Tongue (tissue), 1 donor: ENCODE measurements at regions not wholly inside any gene's neighbourhood (a gene's known extent, or its start where the extent isn't known, plus 50 kb on each side); places are given as distances from the start of the nearest gene placed in this dataset.

Source experiments
- DNase-seq: peaks from one replicate; pipeline ENCODE4 v3.0.0-alpha.2; 2015

GRCh38 chr1:195065437-195065836 is 1542.8 kb downstream of the KCNT2 start:
- no peak for DNase-seq

GRCh38 chr1:195064358-195064757 is 1543.9 kb downstream of the KCNT2 start:
- no peak for DNase-seq

- DNase-seq: no peak
Observed at GRCh38 chr1:195054217-195054687, 1554.0 kb downstream of the KCNT2 start.

GRCh38 chr1:195053478-195053877 is 1554.8 kb downstream of the KCNT2 start:
- DNase-seq: no peak

DNA sequence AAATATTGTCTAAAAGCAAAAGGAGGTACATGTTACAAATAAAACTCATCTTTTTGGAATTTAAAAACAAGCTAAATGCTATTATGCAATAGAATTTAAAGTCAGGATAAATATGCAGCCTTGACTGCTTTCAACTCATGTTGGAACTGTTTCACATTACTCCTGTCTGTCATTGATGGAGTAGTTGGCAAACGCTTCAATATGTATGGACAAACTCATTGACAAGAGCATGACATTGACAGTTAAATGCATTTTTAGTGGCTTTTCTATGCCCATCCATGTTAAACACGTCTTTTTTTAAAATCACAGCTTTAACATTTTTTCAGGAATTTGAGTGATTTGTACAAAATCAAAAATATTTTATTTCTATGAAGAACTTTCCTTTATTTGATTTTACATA is 1560.5 kb downstream of the KCNT2 start:
- DNase-seq: no peak

GRCh38 chr1:195045072-195045471 is 1563.2 kb downstream of the KCNT2 start:
- DNase-seq: no peak

GRCh38 chr1:195030793-195031192 is 1577.4 kb downstream of the KCNT2 start:
- no peak for DNase-seq

GRCh38 chr1:195026792-195027191 is 1581.4 kb downstream of the KCNT2 start:
- no peak for DNase-seq

DNA sequence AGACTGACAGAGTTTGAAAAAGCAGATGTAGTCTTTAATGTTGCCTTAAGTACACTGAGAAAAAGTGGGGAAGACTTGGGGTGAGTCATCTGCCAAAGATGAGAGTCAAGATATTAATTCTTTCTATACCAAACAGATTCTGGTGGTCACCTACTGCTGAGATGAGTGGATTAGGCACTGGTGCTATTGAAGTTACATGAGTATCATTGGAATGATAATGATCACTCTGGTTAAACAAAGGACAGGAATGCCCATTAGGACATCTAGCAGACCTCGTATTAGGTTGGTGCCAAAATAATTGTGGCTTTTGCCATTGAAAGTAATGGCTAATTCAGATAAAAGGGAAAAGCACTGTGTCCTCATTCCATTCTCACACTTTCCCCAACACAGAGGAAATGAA is 1588.9 kb downstream of the KCNT2 start:
- DNase-seq: no peak

- DNase-seq: no peak
Observed at GRCh38 chr1:195012995-195013394, 1595.2 kb downstream of the KCNT2 start.

GRCh38 chr1:195005338-195005737 is 1602.9 kb downstream of the KCNT2 start:
- DNase-seq: no peak

DNA sequence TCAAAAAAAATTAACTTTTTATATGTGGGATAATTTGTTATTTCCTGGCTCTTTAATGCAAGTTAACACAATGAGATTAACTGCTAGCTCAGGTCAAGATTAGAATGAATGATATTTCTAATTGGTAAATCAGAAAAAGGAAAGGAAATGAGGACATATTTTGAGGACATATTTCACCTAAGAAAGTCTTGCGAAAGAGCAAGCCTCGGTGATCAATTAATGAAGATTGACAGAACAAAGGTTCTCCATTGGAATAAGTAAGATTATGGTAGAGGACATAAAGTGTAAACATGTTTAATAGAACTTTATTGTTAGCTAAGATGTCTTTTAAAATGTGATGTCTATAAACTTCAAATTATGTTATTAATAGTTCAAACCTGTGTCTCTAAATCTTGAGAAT is 1617.8 kb downstream of the KCNT2 start:
- no peak for DNase-seq

- DNase-seq: no peak
Observed at GRCh38 chr1:194975913-194976312, 1632.3 kb downstream of the KCNT2 start.

DNA sequence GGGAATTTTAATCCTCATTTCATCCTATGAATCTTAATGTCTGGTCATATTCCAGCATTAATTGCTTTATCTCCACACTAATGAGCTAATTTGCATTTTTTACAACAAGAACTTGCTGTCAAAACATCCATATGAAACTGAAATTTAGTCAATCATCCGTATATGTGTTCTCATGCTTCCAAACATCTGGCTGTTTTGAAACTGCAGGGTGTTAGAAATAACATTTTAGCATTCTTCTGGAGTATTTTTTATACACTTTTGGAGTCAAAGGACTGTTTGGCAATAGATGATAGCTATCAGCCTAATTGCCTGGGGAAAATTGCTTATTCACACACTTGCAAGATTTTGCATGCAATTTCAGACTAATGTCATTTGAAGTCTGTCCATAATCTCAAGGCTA is 1639.3 kb downstream of the KCNT2 start:
- no peak for DNase-seq

DNA sequence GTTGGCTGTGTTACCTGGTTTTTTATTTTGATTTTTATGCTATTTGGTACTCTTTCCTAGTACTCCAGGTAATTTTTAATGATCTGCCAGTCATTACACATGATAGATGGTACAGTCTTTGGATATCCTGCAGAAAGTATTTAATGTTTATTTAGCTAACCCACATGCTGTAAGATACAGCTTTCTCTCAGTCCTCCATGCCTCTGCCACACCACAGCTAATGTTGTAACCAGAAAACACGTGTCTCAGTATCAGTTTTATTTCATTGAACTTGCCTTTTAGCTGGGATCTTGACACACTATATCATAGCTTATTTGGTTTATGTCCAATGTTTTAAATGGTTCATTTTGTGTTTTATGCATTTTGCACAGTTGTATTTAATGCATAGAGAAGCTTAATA is 1648.4 kb downstream of the KCNT2 start:
- DNase-seq: no peak

DNA sequence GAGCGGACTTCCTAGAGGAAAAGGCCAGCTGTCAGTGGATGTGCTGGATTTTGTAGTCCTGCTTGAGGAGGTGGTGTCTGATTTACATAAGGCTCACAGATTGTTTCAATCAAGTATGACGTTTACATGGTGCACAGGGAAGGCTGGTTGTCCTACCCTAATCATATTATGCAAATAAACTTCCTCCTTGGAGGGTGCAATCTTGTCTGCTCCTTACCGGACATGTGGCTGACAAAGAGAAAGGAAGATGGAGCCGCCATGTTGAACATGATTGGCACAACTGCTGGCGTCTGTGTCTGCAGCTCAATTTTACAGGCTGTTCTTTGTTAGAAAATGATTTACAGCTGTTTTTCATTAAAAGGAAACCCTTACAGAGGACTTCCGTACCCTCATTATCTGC is 1656.1 kb downstream of the KCNT2 start:
- DNase-seq: no peak

GRCh38 chr1:194950584-194950983 is 1657.7 kb downstream of the KCNT2 start:
- no peak for DNase-seq

DNA sequence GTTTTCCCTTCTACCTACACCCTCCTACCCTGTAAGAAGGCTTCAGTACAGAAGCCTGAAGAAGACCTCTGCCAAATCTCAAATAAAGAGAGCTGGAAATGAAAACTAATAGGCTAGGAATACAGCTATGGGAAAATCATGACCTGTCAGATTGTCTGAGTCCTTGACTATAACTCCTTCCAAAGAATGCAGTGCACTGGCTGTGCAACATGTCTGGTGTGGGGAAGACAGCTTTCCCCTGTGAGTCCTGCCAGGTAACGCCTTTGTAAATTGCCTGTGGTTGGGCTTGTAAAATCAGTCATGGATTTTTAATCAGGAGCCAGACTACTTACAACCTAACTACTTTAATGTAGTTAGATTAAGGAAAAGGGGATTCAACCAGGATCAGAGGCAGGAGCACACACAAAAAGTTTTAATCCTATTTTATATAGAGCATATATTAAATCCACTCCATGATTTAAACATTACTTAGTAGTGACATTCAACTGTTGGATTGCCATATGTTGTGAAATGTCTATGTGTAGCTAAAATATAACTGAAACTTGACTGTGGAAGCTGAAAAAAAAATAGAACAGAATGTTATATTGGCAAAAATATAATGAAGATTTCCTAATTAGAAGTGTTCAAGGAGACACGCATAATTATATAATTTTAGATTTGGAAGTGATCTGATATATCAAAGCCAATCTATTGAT is 1667.8 kb downstream of the KCNT2 start:
- no peak for DNase-seq

DNA sequence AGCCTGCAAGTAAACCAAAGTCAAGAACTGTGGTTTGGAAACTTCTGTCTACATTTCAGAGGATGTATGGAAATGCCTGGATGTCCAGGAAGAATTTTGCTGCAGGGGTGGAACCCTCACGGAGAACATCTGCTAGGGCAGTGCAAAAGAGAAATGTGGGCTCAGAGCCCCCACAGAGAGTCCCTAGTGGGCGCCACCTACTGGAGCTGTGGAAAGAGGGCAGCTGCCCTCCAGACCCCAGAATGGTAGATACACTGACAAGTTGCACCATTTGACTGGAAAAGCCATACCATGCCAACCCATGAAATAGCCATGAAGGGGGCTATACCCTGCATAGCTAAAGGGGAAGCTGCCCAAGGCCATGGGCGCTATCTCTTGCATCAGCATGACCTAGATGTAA is 1672.4 kb downstream of the KCNT2 start:
- DNase-seq: no peak

DNA sequence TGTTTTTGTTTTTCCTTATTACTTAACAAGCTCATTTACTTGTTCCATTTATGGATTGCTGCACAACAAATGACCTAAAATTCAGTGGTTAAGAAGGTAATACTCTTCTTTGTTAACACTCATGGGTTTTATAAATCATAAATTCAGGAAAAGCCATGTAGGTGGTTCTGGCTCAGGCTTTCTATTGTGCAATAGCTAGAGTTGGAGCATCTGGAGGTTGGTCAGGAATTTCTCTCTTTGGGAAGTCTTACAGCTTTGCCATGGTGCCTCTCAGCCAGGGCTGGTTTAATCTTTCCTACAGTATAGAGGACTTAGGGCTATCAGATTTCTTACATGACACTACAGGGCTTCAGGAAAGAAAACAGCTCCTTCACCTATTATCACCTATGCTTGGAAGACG is 1677.1 kb downstream of the KCNT2 start:
- DNase-seq: no peak

DNA sequence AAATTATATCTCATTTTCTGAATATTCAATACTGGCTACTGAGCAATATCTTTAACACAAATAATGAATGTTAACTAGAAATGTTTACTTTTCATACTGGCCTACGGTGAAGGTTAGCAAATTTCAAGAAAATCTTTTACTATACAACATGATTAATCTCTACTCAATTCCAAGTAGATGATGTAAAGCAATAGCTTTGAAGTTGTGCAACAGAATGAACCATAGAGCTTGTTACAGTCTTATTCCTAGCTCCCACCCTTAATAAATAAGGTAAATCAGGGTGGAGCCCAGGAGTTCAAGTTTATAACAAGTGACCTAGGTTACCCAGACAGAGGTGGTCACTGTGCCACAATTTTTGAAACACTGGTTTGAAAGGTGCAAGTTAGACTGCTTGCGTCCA is 1678.1 kb downstream of the KCNT2 start:
- no peak for DNase-seq

GRCh38 chr1:194929357-194929756 is 1678.9 kb downstream of the KCNT2 start:
- no peak for DNase-seq

GRCh38 chr1:194919146-194919545 is 1689.1 kb downstream of the KCNT2 start:
- no peak for DNase-seq

DNA sequence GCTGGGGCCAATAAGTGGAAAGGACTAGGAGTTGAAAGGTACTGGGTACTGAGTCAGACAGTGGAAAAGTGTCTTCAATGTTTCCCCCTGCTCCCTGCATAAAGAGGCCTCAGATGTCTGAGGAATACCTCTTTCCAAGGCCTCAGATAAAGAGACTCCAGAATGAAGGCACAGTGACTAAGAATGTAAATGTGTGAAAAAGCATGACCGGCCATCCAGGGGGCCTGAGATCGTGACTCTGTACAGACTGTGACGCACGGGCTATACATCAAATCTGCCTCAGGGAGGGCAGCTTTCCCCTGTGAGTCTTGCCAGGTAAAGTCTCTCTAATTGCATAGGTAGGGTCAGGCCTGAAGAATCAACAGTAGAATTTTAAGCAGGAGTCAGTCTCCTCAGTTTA is 1690.5 kb downstream of the KCNT2 start:
- DNase-seq: no peak

GRCh38 chr1:194908643-194909042 is 1699.6 kb downstream of the KCNT2 start:
- DNase-seq: no peak
